ENCODE measurements at regions not wholly inside any gene's neighbourhood (a gene's known extent, or its start where the extent isn't known, plus 50 kb on each side); places are given as distances from the start of the nearest gene placed in this dataset.

DNA sequence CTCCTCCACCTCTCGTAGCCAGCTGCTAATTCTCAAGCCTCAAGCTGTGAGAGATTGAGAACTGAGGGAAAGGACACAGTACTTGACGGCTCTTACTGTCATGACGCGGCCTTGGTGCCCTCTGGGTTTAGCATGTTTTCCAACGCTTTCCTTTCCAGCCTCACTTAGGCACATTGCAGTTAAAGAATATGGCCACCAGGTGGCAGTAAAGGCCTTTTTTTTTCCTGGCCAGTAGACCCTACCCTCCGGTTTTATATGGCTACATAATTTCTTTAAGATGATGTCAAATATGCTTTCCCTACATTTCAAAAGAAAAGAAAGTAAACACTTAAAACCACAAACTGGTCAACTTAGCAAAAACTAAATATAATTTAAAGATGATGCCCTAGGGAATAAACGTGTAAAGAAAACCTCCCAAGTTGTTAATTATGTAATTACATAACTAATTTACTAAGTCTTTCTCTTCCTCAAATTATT, 56.8 kb upstream of the PRDX6 start (continued):
- TF ChIP-seq ESRRA (IDR thresholded peaks at IDR 0.05; ENCODE audit: borderline replicate concordance, low read depth) (no peak), GABPB2 (CRISPR knock-in tag; conservative IDR thresholded peaks at IDR 0.05) (no peak), FOXA3 (CRISPR knock-in tag; conservative IDR thresholded peaks at IDR 0.05 in 1 of 2, IDR thresholded peaks at IDR 0.05 in 1 of 2) (no peak), KHSRP (IDR thresholded peaks at IDR 0.05) (no peak), SMAD2 (IDR thresholded peaks at IDR 0.05; ENCODE audit: low read depth, low read length) (no peak), CBX2 (IDR thresholded peaks at IDR 0.05; ENCODE audit: insufficient read depth, low read length, poor library complexity, severe bottlenecking) (no peak), MCM5 (IDR thresholded peaks at IDR 0.05; ENCODE audit: low read depth) (no peak), ZNF444 (CRISPR knock-in tag; IDR thresholded peaks at IDR 0.05) (no peak), BDP1 (IDR thresholded peaks at IDR 0.05; ENCODE audit: insufficient read depth, insufficient read length) (no peak), MCM2 (IDR thresholded peaks at IDR 0.05; ENCODE audit: low read depth) (no peak), RBM22 (IDR thresholded peaks at IDR 0.05; ENCODE audit: low read depth, low read length, poor library complexity, severe bottlenecking) (no peak), SP1 (CRISPR knock-in tag; IDR thresholded peaks at IDR 0.05) (peak; percentile 55; the same call in 1 of the 2 replicates), NCOR1 (IDR thresholded peaks at IDR 0.05) (0 out of 2 replicates have a peak, but pooled peaks have one; percentile 8), ZNF324 (CRISPR knock-in tag; IDR thresholded peaks at IDR 0.05) (0 out of 2 replicates have a peak, but pooled peaks have one; percentile 14), YY1 (IDR thresholded peaks at IDR 0.05; ENCODE audit: borderline replicate concordance in 1 of 3, control insufficient read depth in 1 of 3, extremely low read depth in 1 of 3, insufficient read depth in 3 of 3, insufficient read length in 1 of 3, insufficient replicate concordance in 2 of 3, low read depth in 1 of 3, low read length in 2 of 3) (peak in 1 of 3 experiments; percentile 46), SNRNP70 (optimal IDR thresholded peaks at IDR 0.05; ENCODE audit: low read depth, low read length) (no peak), POLR2B (IDR thresholded peaks at IDR 0.05; ENCODE audit: low read depth, partially characterized antibody) (no peak)
- TF ChIP-seq, protein P1, sequence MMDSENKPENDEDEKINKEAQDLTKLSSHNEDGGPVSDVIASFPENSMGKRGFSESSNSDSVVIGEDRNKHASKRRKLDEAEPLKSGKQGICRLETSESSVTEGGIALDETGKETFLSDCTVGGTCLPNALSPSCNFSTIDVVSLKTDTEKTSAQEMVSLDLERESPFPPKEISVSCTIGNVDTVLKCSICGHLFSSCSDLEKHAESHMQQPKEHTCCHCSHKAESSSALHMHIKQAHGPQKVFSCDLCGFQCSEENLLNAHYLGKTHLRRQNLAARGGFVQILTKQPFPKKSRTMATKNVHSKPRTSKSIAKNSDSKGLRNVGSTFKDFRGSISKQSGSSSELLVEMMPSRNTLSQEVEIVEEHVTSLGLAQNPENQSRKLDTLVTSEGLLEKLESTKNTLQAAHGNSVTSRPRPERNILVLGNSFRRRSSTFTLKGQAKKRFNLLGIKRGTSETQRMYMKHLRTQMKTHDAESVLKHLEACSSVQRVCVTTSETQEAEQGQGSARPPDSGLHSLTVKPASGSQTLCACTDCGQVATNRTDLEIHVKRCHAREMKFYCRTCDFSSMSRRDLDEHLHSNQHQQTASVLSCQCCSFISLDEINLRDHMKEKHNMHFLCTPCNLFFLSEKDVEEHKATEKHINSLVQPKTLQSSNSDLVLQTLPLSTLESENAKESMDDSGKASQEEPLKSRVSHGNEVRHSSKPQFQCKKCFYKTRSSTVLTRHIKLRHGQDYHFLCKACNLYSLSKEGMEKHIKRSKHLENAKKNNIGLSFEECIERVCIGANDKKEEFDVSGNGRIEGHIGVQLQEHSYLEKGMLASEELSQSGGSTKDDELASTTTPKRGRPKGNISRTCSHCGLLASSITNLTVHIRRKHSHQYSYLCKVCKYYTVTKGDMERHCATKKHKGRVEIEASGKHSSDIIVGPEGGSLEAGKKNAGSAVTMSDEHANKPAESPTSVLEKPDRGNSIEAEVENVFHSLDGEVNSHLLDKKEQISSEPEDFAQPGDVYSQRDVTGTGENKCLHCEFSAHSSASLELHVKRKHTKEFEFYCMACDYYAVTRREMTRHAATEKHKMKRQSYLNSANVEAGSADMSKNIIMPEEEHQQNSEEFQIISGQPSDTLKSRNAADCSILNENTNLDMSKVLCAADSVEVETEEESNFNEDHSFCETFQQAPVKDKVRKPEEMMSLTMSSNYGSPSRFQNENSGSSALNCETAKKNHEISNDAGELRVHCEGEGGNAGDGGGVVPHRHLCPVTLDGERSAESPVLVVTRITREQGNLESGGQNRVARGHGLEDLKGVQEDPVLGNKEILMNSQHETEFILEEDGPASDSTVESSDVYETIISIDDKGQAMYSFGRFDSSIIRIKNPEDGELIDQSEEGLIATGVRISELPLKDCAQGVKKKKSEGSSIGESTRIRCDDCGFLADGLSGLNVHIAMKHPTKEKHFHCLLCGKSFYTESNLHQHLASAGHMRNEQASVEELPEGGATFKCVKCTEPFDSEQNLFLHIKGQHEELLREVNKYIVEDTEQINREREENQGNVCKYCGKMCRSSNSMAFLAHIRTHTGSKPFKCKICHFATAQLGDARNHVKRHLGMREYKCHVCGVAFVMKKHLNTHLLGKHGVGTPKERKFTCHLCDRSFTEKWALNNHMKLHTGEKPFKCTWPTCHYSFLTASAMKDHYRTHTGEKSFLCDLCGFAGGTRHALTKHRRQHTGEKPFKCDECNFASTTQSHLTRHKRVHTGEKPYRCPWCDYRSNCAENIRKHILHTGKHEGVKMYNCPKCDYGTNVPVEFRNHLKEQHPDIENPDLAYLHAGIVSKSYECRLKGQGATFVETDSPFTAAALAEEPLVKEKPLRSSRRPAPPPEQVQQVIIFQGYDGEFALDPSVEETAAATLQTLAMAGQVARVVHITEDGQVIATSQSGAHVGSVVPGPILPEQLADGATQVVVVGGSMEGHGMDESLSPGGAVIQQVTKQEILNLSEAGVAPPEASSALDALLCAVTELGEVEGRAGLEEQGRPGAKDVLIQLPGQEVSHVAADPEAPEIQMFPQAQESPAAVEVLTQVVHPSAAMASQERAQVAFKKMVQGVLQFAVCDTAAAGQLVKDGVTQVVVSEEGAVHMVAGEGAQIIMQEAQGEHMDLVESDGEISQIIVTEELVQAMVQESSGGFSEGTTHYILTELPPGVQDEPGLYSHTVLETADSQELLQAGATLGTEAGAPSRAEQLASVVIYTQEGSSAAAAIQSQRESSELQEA (IDR thresholded peaks at IDR 0.05; ENCODE audit: low read depth): no peak
- TF ChIP-seq, protein P2, sequence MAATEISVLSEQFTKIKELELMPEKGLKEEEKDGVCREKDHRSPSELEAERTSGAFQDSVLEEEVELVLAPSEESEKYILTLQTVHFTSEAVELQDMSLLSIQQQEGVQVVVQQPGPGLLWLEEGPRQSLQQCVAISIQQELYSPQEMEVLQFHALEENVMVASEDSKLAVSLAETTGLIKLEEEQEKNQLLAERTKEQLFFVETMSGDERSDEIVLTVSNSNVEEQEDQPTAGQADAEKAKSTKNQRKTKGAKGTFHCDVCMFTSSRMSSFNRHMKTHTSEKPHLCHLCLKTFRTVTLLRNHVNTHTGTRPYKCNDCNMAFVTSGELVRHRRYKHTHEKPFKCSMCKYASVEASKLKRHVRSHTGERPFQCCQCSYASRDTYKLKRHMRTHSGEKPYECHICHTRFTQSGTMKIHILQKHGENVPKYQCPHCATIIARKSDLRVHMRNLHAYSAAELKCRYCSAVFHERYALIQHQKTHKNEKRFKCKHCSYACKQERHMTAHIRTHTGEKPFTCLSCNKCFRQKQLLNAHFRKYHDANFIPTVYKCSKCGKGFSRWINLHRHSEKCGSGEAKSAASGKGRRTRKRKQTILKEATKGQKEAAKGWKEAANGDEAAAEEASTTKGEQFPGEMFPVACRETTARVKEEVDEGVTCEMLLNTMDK (IDR thresholded peaks at IDR 0.05; ENCODE audit: borderline replicate concordance, insufficient read depth, low read depth, low read length, poor library complexity, severe bottlenecking): no peak
